ENCODE measurements at regions not wholly inside any gene's neighbourhood (a gene's known extent, or its start where the extent isn't known, plus 50 kb on each side); places are given as distances from the start of the nearest gene placed in this dataset.
"Not testable (repeated sequence)": the region's sequence is repeated elsewhere in the genome, so short reads cannot be mapped to it uniquely, and the experiment has no call there.

- not testable (repeated sequence) for DNase-seq
These were observed 524.0 kb upstream of the FAM174A start for GRCh38 chr5:100011160-100011559.

GRCh38 chr5:100004969-100005368 is 530.2 kb upstream of the FAM174A start:
- no peak for DNase-seq

GRCh38 chr5:99998319-99998718 is 536.9 kb upstream of the FAM174A start:
- no peak for DNase-seq

- no peak for DNase-seq
These were observed 539.8 kb upstream of the FAM174A start for GRCh38 chr5:99995407-99995806.

GRCh38 chr5:99973779-99974178 is 561.4 kb upstream of the FAM174A start:
- DNase-seq, result no peak

- DNase-seq, result no peak
These were observed 579.2 kb upstream of the FAM174A start for GRCh38 chr5:99955962-99956361.

- DNase-seq, result no peak
These were observed 580.2 kb upstream of the FAM174A start for GRCh38 chr5:99955006-99955405.

GRCh38 chr5:99949969-99950524 is 585.1 kb upstream of the FAM174A start:
- no peak for DNase-seq

- DNase-seq, result no peak
These were observed 585.8 kb upstream of the FAM174A start for GRCh38 chr5:99949361-99949760.

- no peak for DNase-seq
These were observed 586.3 kb upstream of the FAM174A start for GRCh38 chr5:99948850-99949249.

- no peak for DNase-seq
These were observed 589.4 kb upstream of the FAM174A start for GRCh38 chr5:99945478-99946442.

- no peak for DNase-seq
These were observed 594.6 kb upstream of the FAM174A start for GRCh38 chr5:99940540-99940939.

GRCh38 chr5:99936911-99937310 is 598.3 kb upstream of the FAM174A start:
- no peak for DNase-seq

GRCh38 chr5:99929806-99930135 is 605.4 kb upstream of the FAM174A start:
- DNase-seq, result no peak

GRCh38 chr5:99929067-99929805 is 605.9 kb upstream of the FAM174A start:
- no peak for DNase-seq

- no peak for DNase-seq
These were observed 606.7 kb upstream of the FAM174A start for GRCh38 chr5:99928490-99928889.

GRCh38 chr5:99926463-99926862 is 608.7 kb upstream of the FAM174A start:
- DNase-seq, result no peak

GRCh38 chr5:99922386-99922785 is 612.8 kb upstream of the FAM174A start:
- no peak for DNase-seq

- no peak for DNase-seq
These were observed 623.2 kb upstream of the FAM174A start for GRCh38 chr5:99911971-99912370.

- no peak for DNase-seq
These were observed 628.4 kb upstream of the FAM174A start for GRCh38 chr5:99906776-99907175.

- DNase-seq, result no peak
These were observed 633.2 kb upstream of the FAM174A start for GRCh38 chr5:99901972-99902371.

GRCh38 chr5:99900302-99900852 is 634.8 kb upstream of the FAM174A start:
- peak; percentile 29 for DNase-seq

- DNase-seq, result no peak
These were observed 655.2 kb upstream of the FAM174A start for GRCh38 chr5:99879791-99880511.

All from NCI-H2029 (cell line).